ENCODE measurements at regions not wholly inside any gene's neighbourhood (a gene's known extent, or its start where the extent isn't known, plus 50 kb on each side); places are given as distances from the start of the nearest gene placed in this dataset.

GRCh38 chr9:29043072-29043471 is 1469.8 kb upstream of the C9orf72 start:
- TF ChIP-seq CTCF (IDR thresholded peaks at IDR 0.05; ENCODE audit: borderline replicate concordance, insufficient read depth, low read depth, low read length): no peak
- H3K4me3 ChIP-seq (ENCODE audit: low read depth, low read length): no peak overlapping the region

GRCh38 chr9:29044959-29045358 is 1471.7 kb upstream of the C9orf72 start:
- H3K4me3 ChIP-seq (ENCODE audit: low read depth, low read length): no peak overlapping the region
- no peak for TF ChIP-seq CTCF (IDR thresholded peaks at IDR 0.05; ENCODE audit: borderline replicate concordance, insufficient read depth, low read depth, low read length)

- no peak overlapping the region for H3K4me3 ChIP-seq (ENCODE audit: low read depth, low read length)
- no peak for TF ChIP-seq CTCF (IDR thresholded peaks at IDR 0.05; ENCODE audit: borderline replicate concordance, insufficient read depth, low read depth, low read length)
Measured at GRCh38 chr9:29060041-29060440, 1486.8 kb upstream of the C9orf72 start.

GRCh38 chr9:29062446-29062845 is 1489.2 kb upstream of the C9orf72 start:
- no peak overlapping the region for H3K4me3 ChIP-seq (ENCODE audit: low read depth, low read length)
- no peak for TF ChIP-seq CTCF (IDR thresholded peaks at IDR 0.05; ENCODE audit: borderline replicate concordance, insufficient read depth, low read depth, low read length)

- no peak for TF ChIP-seq CTCF (IDR thresholded peaks at IDR 0.05; ENCODE audit: borderline replicate concordance, insufficient read depth, low read depth, low read length)
- H3K4me3 ChIP-seq (ENCODE audit: low read depth, low read length): no peak overlapping the region
Measured at GRCh38 chr9:29063031-29063430, 1489.8 kb upstream of the C9orf72 start.

- no peak overlapping the region for H3K4me3 ChIP-seq (ENCODE audit: low read depth, low read length)
- no peak for TF ChIP-seq CTCF (IDR thresholded peaks at IDR 0.05; ENCODE audit: borderline replicate concordance, insufficient read depth, low read depth, low read length)
Measured at GRCh38 chr9:29066141-29066640, 1492.9 kb upstream of the C9orf72 start.

GRCh38 chr9:29068461-29068860 is 1495.2 kb upstream of the C9orf72 start:
- no peak overlapping the region for H3K4me3 ChIP-seq (ENCODE audit: low read depth, low read length)
- no peak for TF ChIP-seq CTCF (IDR thresholded peaks at IDR 0.05; ENCODE audit: borderline replicate concordance, insufficient read depth, low read depth, low read length)

All from GM12875 (cell line).